ENCODE measurements at regions not wholly inside any gene's neighbourhood (a gene's known extent, or its start where the extent isn't known, plus 50 kb on each side); places are given as distances from the start of the nearest gene placed in this dataset.
A peak's percentile ranks its signal among the peaks of the same experiment; 100 is the strongest.

GRCh38 chr4:136241221-136241986 is 1290.9 kb downstream of the PCDH18 start:
- DNase-seq = no peak

- DNase-seq = no peak
Observed at GRCh38 chr4:136227315-136227714, 1305.0 kb downstream of the PCDH18 start.

- DNase-seq = no peak
Observed at GRCh38 chr4:136219592-136220125, 1312.6 kb downstream of the PCDH18 start.

GRCh38 chr4:136203199-136203598 is 1329.1 kb downstream of the PCDH18 start:
- DNase-seq = no peak

GRCh38 chr4:136198358-136198757 is 1333.9 kb downstream of the PCDH18 start:
- no peak for DNase-seq

GRCh38 chr4:136194962-136195361 is 1337.3 kb downstream of the PCDH18 start:
- DNase-seq = no peak

GRCh38 chr4:136186650-136187049 is 1345.6 kb downstream of the PCDH18 start:
- DNase-seq = no peak

GRCh38 chr4:136183513-136183912 is 1348.8 kb downstream of the PCDH18 start:
- DNase-seq = no peak

- DNase-seq = no peak
Observed at GRCh38 chr4:136156947-136157346, 1375.3 kb downstream of the PCDH18 start.

GRCh38 chr4:136150046-136150445 is 1382.2 kb downstream of the PCDH18 start:
- no peak for DNase-seq

GRCh38 chr4:136136601-136137000 is 1395.7 kb downstream of the PCDH18 start:
- DNase-seq = no peak

GRCh38 chr4:136124251-136124745 is 1408.0 kb downstream of the PCDH18 start:
- DNase-seq = no peak

- no peak for DNase-seq
Observed at GRCh38 chr4:136121426-136121825, 1410.9 kb downstream of the PCDH18 start.

GRCh38 chr4:136113921-136114320 is 1418.4 kb downstream of the PCDH18 start:
- DNase-seq = no peak

GRCh38 chr4:136112116-136112515 is 1420.2 kb downstream of the PCDH18 start:
- peak; percentile 64 for DNase-seq

GRCh38 chr4:136106753-136107152 is 1425.5 kb downstream of the PCDH18 start:
- no peak for DNase-seq

GRCh38 chr4:136103616-136104015 is 1428.7 kb downstream of the PCDH18 start:
- DNase-seq = no peak

- no peak for DNase-seq
Observed at GRCh38 chr4:136097676-136098075, 1434.6 kb downstream of the PCDH18 start.

GRCh38 chr4:136088211-136088867 is 1444.0 kb downstream of the PCDH18 start:
- DNase-seq = no peak

GRCh38 chr4:136078976-136079375 is 1453.3 kb downstream of the PCDH18 start:
- DNase-seq = no peak

- no peak for DNase-seq
Observed at GRCh38 chr4:136056748-136057147, 1475.5 kb downstream of the PCDH18 start.

GRCh38 chr4:136055360-136055759 is 1476.9 kb downstream of the PCDH18 start:
- DNase-seq = no peak

GRCh38 chr4:136036744-136037143 is 1495.5 kb downstream of the PCDH18 start:
- no peak for DNase-seq

- no peak for DNase-seq
Observed at GRCh38 chr4:136032391-136032790, 1499.9 kb downstream of the PCDH18 start.

Data from skin of body (tissue), 1 donor.